HL-60/S4 treated with phorbol 12-myristate 13-acetate at 8.2 ng/mL for 4 days and 3 days (cell line): ENCODE measurements at regions not wholly inside any gene's neighbourhood (a gene's known extent, or its start where the extent isn't known, plus 50 kb on each side); places are given as distances from the start of the nearest gene placed in this dataset.

Source experiments
- in situ Hi-C: fragments of 300-500 bp; cut with MboI; formaldehyde crosslinking; loops from 2 replicates; pipeline ENCODE4 v1.15.0; 2022; ENCODE audit warnings: low sequenced_read_pairs

GRCh38 chr7:70895337-70896200 is 236.4 kb upstream of the GALNT17 start:
- in situ Hi-C loops: loop anchor here (25.0 kb wide), 1 partner anchor 108 kb away; no protein-coding TSS in a partner anchor

DNA sequence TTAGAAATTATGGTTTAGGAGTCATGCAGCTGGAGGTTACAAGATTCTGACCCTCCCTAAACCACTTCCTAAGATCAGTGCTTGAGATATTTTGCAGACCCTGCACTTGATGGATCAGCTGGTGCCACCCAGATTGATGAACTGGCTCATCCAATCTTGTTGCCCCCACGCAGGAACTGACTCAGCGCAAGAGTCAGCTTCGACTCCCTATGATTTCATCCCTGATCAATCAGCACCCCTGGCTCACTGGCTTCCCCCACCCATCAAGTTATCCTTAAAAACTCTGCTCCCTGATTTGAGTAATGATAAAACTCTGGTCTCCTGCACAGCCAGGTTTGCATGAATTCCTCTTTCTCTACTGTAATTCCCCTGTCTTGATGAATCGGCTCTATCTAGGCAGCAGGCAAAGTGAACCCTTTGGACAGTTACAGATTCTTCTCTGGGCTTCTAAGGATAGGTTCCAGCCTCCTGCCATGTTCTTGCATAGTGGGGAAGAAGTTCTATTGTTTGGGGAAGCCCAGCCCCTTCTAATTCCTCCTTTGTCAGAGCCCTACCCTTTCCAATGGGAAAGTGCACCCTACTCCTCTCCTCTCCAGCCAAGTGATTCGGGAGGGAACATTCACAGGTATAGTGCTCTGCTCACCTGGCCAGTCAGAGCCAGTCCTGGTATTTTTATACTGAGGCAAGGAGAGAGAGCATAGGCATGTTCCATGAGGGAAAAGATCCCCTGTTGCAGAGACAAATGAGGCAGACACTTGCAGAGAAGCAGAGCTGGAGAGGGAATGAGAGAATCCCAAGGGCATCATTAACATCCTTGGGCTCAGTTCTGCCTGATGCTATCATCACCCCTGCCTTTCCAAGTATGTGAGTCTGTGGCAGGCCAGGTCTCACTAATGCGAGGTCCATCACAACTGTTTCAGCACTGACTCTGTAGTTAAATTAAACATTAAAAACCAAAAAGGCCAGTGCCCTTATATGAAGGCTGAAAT is 224.4 kb upstream of the GALNT17 start:
- in situ Hi-C loops: no loop called here

GRCh38 chr7:70913924-70914323 is 218.0 kb upstream of the GALNT17 start:
- in situ Hi-C loops: no loop called here

DNA sequence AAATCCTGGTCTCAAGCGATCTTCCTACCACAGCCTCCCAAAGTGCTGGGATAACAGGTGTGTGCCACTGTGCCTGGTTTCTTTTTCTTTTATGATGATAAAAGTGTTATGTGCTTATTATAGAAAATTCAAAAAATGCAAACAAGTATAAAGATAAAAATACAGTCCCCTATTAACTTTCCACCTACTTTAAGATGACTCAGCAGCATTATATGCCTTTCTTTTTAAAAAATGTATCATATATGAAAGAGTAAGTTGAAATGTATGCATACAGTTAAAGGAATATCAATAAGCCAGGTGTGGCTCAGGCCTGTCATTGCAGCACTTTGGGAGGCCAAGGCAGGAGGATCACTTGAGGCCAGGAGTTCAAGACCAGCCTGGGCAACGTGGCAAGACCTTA is 216.9 kb upstream of the GALNT17 start:
- in situ Hi-C loops: no loop called here

- in situ Hi-C loops: no loop called here
These were observed 212.4 kb upstream of the GALNT17 start for GRCh38 chr7:70919481-70920073.

DNA sequence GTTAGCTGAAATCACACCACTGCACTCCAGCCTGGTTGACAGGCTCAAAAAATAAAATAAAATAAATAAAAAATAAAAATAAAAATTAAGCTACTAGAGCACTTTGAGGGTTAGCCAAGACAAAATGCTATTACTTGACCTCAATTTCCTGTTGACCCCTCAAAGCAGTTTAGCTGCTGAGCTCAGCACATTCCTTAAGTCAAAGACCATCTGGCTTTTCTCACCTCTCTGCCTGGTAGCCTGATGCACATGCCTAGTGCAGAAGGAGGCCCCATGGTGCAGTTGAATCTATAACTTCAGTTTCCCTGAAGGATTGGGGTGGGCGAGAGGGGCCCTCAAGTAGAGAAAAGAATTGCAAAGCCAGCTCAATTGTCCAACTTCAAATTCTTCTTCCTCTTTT is 211.1 kb upstream of the GALNT17 start:
- in situ Hi-C loops: no loop called here

DNA sequence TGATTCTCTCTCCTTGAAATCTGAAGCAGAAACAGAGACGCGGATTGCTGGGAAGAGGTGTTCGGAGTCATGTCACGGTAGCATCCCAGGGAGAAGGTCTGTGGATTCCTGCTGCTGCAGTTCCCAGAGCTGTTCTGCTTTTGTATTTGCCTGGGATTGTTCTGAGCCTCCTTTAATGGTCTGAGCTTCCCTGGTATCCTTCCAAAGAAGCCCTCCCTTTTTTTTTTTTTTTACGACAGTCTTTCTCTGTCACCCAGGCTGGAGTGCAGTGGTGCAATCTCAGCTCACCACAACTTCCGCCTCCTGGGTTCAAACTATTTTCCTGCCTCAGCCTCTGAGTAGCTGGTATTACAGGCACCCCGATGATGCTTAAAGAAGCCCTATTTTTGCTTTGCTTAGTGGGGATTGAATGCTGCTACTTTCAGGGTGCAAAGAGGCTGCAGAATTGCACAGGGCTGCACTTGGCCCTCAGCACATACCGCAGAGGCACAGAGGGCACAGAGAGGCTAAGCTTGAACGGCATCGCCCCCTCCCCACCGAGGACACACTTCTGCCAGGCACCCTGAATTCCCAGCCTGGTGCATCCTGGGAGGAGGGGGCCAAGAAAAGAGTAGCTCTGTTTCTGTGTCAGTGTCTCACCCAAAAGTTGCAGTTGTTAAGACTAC is 208.6 kb upstream of the GALNT17 start:
- in situ Hi-C loops: no loop called here

- in situ Hi-C loops: no loop called here
These were observed 206.4 kb upstream of the GALNT17 start for GRCh38 chr7:70925411-70926115.

DNA sequence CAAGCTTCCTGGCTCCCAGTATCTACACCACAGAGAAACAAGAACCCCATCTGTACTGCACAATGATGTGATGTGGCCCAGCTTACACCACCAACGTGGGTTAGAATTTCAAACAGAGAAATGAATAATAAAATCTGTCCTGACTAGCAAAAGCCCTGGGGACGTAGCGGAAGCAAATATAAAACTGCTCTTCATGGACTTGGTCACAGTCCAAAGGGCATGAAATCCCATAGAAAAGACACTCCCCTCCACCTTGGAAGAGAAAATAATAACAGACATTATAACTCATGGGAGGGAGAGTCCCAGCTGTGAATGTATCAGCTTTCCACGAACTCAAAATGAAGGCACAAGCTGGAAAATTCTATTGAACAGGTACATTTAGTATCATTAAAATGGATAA is 205.3 kb upstream of the GALNT17 start:
- in situ Hi-C loops: no loop called here

- in situ Hi-C loops: no loop called here
These were observed 196.6 kb upstream of the GALNT17 start for GRCh38 chr7:70935311-70935710.

GRCh38 chr7:70935854-70936253 is 196.1 kb upstream of the GALNT17 start:
- in situ Hi-C loops: no loop called here

- in situ Hi-C loops: no loop called here
These were observed 194.5 kb upstream of the GALNT17 start for GRCh38 chr7:70937424-70937823.

GRCh38 chr7:70940597-70940996 is 191.3 kb upstream of the GALNT17 start:
- in situ Hi-C loops: no loop called here

DNA sequence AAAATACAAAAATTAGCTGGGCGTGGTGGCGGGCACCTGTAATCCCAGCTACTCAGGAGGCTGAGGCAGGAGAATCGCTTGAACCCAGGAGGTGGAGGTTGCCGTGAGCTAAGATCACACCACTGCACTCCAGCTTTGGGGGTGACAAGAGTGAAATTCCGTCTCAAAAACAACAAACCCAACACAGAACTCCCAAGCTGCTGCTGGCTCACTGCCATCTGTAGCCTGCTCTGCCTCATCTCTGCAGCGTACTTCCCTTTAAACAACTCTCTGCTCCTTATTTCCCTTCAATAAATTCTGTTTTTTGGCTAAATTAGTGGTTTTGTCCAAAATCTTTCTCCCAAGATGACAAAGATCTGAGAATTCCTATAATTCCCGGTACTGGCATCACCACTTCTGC is 189.2 kb upstream of the GALNT17 start:
- in situ Hi-C loops: no loop called here

DNA sequence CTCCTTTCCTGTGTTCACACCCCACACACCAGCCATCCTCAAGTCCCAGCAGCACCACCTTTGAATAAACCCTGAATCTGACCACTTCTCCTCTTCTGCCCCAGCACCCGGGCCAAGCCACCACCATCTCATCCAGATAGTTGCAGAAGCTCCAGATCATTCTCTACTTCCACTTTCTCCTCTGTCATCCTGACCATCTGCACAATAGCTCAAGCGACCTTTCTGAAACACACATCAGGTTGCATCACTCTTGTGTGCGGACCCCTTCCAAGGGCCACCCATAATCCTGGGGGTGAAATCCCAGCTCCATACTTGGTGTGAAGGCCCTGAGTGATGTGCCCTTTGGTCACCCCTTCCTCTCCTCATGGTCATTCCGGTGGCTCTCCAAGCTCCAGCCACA is 187.4 kb upstream of the GALNT17 start:
- in situ Hi-C loops: no loop called here

DNA sequence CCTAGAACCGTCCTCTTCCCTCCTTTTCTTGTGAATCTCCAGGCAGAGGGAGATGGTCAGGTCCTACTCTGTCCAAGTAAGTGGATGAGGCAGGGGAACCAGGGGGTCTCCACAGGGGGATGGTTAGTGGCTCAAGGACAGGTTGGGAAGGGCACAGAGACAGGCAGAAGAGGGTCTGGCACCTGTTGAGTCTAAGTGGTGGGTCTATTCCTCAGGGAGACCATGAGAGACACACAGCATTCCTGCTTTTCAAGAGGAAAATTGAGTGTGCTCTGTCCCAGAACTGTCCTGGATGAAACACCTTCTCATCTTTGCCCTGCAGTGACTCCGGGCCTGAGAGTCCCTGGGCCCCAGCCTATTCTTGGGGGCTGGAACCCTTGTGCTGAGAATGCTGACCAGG is 184.8 kb upstream of the GALNT17 start:
- in situ Hi-C loops: no loop called here

GRCh38 chr7:70949862-70950261 is 182.1 kb upstream of the GALNT17 start:
- in situ Hi-C loops: no loop called here

- in situ Hi-C loops: no loop called here
These were observed 180.5 kb upstream of the GALNT17 start for GRCh38 chr7:70951271-70951962.

GRCh38 chr7:70952311-70952710 is 179.6 kb upstream of the GALNT17 start:
- in situ Hi-C loops: no loop called here

DNA sequence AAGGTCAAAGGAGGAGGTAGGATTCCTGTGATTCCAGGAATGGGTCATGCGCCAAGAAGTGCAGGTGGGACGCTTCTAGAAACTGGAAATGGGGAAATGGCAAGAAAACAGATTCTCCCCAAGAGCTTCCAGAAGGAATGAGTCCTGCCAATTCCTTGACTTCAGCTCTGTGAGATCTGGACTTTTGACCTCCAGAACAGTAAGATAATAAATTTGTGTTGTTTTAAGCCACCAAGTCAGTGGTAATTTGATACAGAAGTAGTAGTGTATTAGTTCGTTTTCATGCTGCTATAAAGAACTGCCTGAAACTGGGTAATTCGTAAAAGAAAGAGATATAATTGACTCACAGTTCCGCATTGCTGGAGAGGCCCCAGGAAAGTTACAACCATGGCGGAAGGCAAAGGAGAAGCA is 178.6 kb upstream of the GALNT17 start:
- in situ Hi-C loops: no loop called here
